GM23248 (cell line): ENCODE measurements at regions not wholly inside any gene's neighbourhood (a gene's known extent, or its start where the extent isn't known, plus 50 kb on each side); places are given as distances from the start of the nearest gene placed in this dataset.

Source experiments
- EZH2 ChIP-seq: fragments of 200-600 bp; sonication (generic); IDR thresholded peaks from 2 replicates; pipeline ENCODE4 v1.6.1; 2018; ENCODE audit warnings: antibody characterized with exemption, mild to moderate bottlenecking; ENCODE audit not compliant: insufficient read depth, poor library complexity, severe bottlenecking
- EZH2phosphoT487 ChIP-seq: fragments of 200-600 bp; sonication (generic); IDR thresholded peaks from 2 replicates; pipeline ENCODE4 v1.6.1; 2018; ENCODE audit warnings: antibody characterized with exemption, moderate library complexity, mild to moderate bottlenecking, low read depth; ENCODE audit not compliant: insufficient read depth

- no peak for TF ChIP-seq EZH2phosphoT487
- no peak for TF ChIP-seq EZH2
Measured at GRCh38 chr5:3701694-3702093, 106.1 kb downstream of the IRX1 start.
